Astrocyte (in vitro differentiated cells and primary cell): ENCODE measurements at regions not wholly inside any gene's neighbourhood (a gene's known extent, or its start where the extent isn't known, plus 50 kb on each side); places are given as distances from the start of the nearest gene placed in this dataset.

ENCODE experiments used
- DNase-seq: peaks from one replicate; pipeline ENCODE4 v3.0.0-alpha.2; 2010; ENCODE audit warnings: low read depth
- FAIRE-seq: peaks from 2 replicates; lab custom pipeline; 2011; peaks lifted over from hg19 to GRCh38; lab: Jason Lieb, UNC
- H2AFZ ChIP-seq: 2 replicates; pipeline ENCODE4 v1.6.0; 2012; ENCODE audit warnings: low read depth, low read length, inconsistent platforms
- H3K27ac ChIP-seq: 2 replicates; pipeline ENCODE4 v1.5.1; 2011; ENCODE audit warnings: low read depth, low read length, inconsistent platforms
- H3K27me3 ChIP-seq: 2 replicates; pipeline ENCODE4 v1.6.0; 2011; ENCODE audit warnings: low read length, inconsistent platforms; ENCODE audit not compliant: insufficient read depth
- H3K36me3 ChIP-seq: 2 replicates; pipeline ENCODE4 v1.5.1; 2011; ENCODE audit warnings: low read length, inconsistent platforms; ENCODE audit not compliant: insufficient read depth
- H3K4me1 ChIP-seq: 2 replicates; pipeline ENCODE4 v1.5.1; 2011; ENCODE audit warnings: low read length, inconsistent platforms; ENCODE audit not compliant: insufficient read depth
- H3K4me2 ChIP-seq: 2 replicates; pipeline ENCODE4 v1.6.0; 2012; ENCODE audit warnings: low read length, inconsistent platforms
- H3K4me3 ChIP-seq: 2 replicates; pipeline ENCODE4 v1.5.1; 2011; ENCODE audit warnings: low read depth, mild to moderate bottlenecking, low read length, inconsistent platforms; ENCODE audit not compliant: insufficient read depth
- H3K79me2 ChIP-seq: 2 replicates; pipeline ENCODE4 v1.6.0; 2012; ENCODE audit warnings: mild to moderate bottlenecking, low read length, inconsistent platforms; ENCODE audit not compliant: insufficient read depth
- H3K9ac ChIP-seq: 2 replicates; pipeline ENCODE4 v1.6.0; 2012; ENCODE audit warnings: mild to moderate bottlenecking, low read length, inconsistent platforms
- H3K9me3 ChIP-seq: 2 replicates; pipeline ENCODE4 v1.5.1; 2012; ENCODE audit warnings: low read depth, mild to moderate bottlenecking, low read length, inconsistent platforms; ENCODE audit not compliant: insufficient read depth
- H4K20me1 ChIP-seq: 2 replicates; pipeline ENCODE4 v1.6.0; 2012; ENCODE audit warnings: low read length, inconsistent platforms; ENCODE audit not compliant: insufficient read depth
- H3K27ac Mint-ChIP-seq: one replicate; pipeline ENCODE4 v1.8.0; 2021; ENCODE audit warnings: mild to moderate bottlenecking, mixed read lengths; ENCODE audit not compliant: unreplicated experiment
- H3K27me3 Mint-ChIP-seq: one replicate; pipeline ENCODE4 v1.8.0; 2021; ENCODE audit warnings: low read depth, mixed read lengths; ENCODE audit not compliant: unreplicated experiment
- H3K36me3 Mint-ChIP-seq: one replicate; pipeline ENCODE4 v1.8.0; 2021; ENCODE audit warnings: low read depth, mixed read lengths; ENCODE audit not compliant: unreplicated experiment
- H3K4me1 Mint-ChIP-seq: one replicate; pipeline ENCODE4 v1.8.0; 2021; ENCODE audit warnings: low read depth, mixed read lengths; ENCODE audit not compliant: unreplicated experiment
- H3K4me3 Mint-ChIP-seq: one replicate; pipeline ENCODE4 v1.8.0; 2021; ENCODE audit warnings: mild to moderate bottlenecking, moderate library complexity, mixed read lengths; ENCODE audit not compliant: unreplicated experiment
- H3K9me3 Mint-ChIP-seq: one replicate; pipeline ENCODE4 v1.8.0; 2021; ENCODE audit warnings: mild to moderate bottlenecking, mixed read lengths; ENCODE audit not compliant: unreplicated experiment
- CTCF ChIP-seq: IDR thresholded peaks from 2 replicates; pipeline ENCODE4 v1.5.1; 2011; ENCODE audit warnings: low read depth, mild to moderate bottlenecking, inconsistent platforms, low read length, moderate library complexity; ENCODE audit not compliant: insufficient read depth
- EZH2 ChIP-seq: IDR thresholded peaks from 2 replicates; pipeline ENCODE4 v1.6.1; 2012; ENCODE audit warnings: mild to moderate bottlenecking, low read length, inconsistent platforms; ENCODE audit not compliant: insufficient read depth

DNA sequence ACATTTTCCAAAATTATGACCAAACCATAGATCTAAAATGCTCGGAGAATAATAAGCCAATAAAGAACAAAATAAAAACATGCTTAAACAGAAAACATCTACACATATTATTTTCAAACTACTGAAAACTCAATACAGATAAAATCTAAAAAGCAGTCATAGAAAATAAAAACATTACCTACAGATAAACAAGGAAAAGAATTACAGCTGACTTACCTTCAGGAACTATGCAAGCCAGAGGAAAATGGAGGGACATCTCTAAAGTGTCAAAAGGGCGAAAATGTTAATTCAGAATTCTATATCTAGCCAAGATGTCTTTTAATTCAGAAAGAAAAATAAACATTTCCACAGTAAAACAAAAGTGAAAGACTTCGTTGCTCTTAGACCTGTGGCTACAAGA lies 112.9 kb upstream of the GYPC start:
- H3K27ac Mint-ChIP-seq, result no peak overlapping the region
- H3K9ac ChIP-seq, result no peak overlapping the region
- no peak overlapping the region for H3K4me3 ChIP-seq
- H3K4me1 ChIP-seq, result no peaks in the 10 kb centered on the region
- no peak overlapping the region for H3K4me2 ChIP-seq
- FAIRE-seq, result no peak
- DNase-seq, result no peak
- no peaks in the 10 kb centered on the region for H3K27me3 ChIP-seq
- H3K4me3 Mint-ChIP-seq, result no peak overlapping the region
- no peaks in the 10 kb centered on the region for H3K36me3 ChIP-seq
- H2AFZ ChIP-seq, result no peak overlapping the region
- H3K9me3 ChIP-seq, result no peaks in the 10 kb centered on the region
- H3K27ac ChIP-seq, result no peak overlapping the region
- no peaks in the 10 kb centered on the region for H3K36me3 Mint-ChIP-seq
- H3K4me1 Mint-ChIP-seq, result no peaks in the 10 kb centered on the region
- peaks cover 2% of the 10 kb centered on the region for H3K9me3 Mint-ChIP-seq
- H4K20me1 ChIP-seq, result no peaks in the 10 kb centered on the region
- no peaks in the 10 kb centered on the region for H3K27me3 Mint-ChIP-seq
- H3K79me2 ChIP-seq, result no peaks in the 10 kb centered on the region
- no peak for TF ChIP-seq EZH2
- TF ChIP-seq CTCF, result no peak

GRCh38 chr2:126558029-126558428 lies 97.9 kb upstream of the GYPC start:
- Histone ChIP-seq H3K4me3 (no peak overlapping the region), H3K4me2 (no peak overlapping the region), H3K36me3 (no peaks in the 10 kb centered on the region), H2AFZ (no peak overlapping the region), H3K9me3 (no peaks in the 10 kb centered on the region), H3K4me1 (no peaks in the 10 kb centered on the region), H3K27ac (no peak overlapping the region), H3K79me2 (no peaks in the 10 kb centered on the region), H4K20me1 (no peaks in the 10 kb centered on the region), H3K27me3 (no peaks in the 10 kb centered on the region), H3K9ac (no peak overlapping the region)
- FAIRE-seq (no peak), DNase-seq (no peak)
- Mint-ChIP-seq H3K27ac (no peak overlapping the region), H3K27me3 (no peaks in the 10 kb centered on the region), H3K36me3 (no peaks in the 10 kb centered on the region), H3K4me3 (no peak overlapping the region), H3K4me1 (peaks cover 8% of the 10 kb centered on the region), H3K9me3 (no peaks in the 10 kb centered on the region)
- no peak for TF ChIP-seq CTCF
- no peak for TF ChIP-seq EZH2

DNA sequence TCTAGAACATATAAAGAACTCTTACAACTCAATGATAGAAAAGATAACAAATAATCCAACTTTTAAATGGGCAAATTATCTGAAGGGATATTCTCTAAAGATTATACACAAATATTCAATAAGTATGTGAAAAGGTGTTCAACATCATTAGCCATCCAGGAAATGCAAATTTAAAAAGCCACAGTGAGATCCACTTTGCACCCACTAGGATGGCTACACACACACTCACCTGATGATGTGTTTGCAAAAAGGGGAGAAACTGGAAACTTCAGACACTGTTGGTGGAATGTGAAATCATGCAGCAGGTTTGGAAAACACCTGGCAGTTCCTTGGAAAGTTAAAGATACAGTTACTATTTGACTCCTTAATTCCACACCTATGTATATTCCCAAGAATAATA lies 87.2 kb upstream of the GYPC start:
- Mint-ChIP-seq H3K36me3 (no peaks in the 10 kb centered on the region), H3K4me3 (no peak overlapping the region), H3K27ac (no peak overlapping the region), H3K4me1 (no peaks in the 10 kb centered on the region), H3K9me3 (no peaks in the 10 kb centered on the region), H3K27me3 (peaks cover 2% of the 10 kb centered on the region)
- TF ChIP-seq EZH2, result no peak
- no peak for TF ChIP-seq CTCF
- H3K4me3 ChIP-seq, result no peak overlapping the region
- FAIRE-seq (no peak), DNase-seq (no peak)
- H4K20me1 ChIP-seq, result no peaks in the 10 kb centered on the region
- H3K4me2 ChIP-seq, result no peak overlapping the region
- H3K36me3 ChIP-seq, result no peaks in the 10 kb centered on the region
- no peak overlapping the region for H3K9ac ChIP-seq
- H3K27me3 ChIP-seq, result no peaks in the 10 kb centered on the region
- no peaks in the 10 kb centered on the region for H3K79me2 ChIP-seq
- no peak overlapping the region for H3K27ac ChIP-seq
- H2AFZ ChIP-seq, result no peak overlapping the region
- H3K4me1 ChIP-seq, result no peaks in the 10 kb centered on the region
- no peaks in the 10 kb centered on the region for H3K9me3 ChIP-seq
